ENCODE measurements at regions not wholly inside any gene's neighbourhood (a gene's known extent, or its start where the extent isn't known, plus 50 kb on each side); places are given as distances from the start of the nearest gene placed in this dataset.

DNA sequence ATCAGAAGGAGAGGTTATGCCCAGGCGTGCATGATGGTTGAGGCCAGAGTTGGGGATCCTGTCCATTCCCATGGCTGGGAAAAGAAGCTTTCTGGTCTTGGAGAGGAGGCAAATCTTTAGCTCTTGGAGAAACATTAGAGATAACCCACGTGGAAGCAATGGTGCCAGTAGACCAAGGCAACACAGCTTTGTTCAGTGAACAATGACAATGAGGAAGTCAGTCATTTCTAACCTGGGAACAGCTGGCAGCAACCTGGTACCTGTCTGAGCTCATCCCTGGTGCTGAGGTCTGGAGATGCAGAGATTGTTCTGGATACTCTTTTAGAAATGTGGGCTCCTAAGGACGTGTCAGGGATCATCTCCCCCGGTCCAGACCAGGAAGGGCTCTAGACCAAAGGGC, 76.7 kb upstream of the PAX1 start:
- H3K4me2 ChIP-seq: no peak overlapping the region
- peaks cover 15% of the 10 kb centered on the region for H3K27me3 ChIP-seq
- Mint-ChIP-seq H3K27ac (no peak overlapping the region), H3K27me3 (ENCODE audit: insufficient read depth, low read depth) (no peaks in the 10 kb centered on the region), H3K36me3 (no peaks in the 10 kb centered on the region), H3K9me3 (peaks cover 6% of the 10 kb centered on the region), H3K4me3 (no peak overlapping the region), H3K4me1 (no peaks in the 10 kb centered on the region)
- no peaks in the 10 kb centered on the region for H3K4me1 ChIP-seq
- no peak overlapping the region for H3K9ac ChIP-seq
- no peak overlapping the region for H2AFZ ChIP-seq (replicated peaks)
- no peaks in the 10 kb centered on the region for H3K36me3 ChIP-seq
- no peaks in the 10 kb centered on the region for H3K9me3 ChIP-seq (ENCODE audit: low read depth)
- no peak for DNase-seq (ENCODE audit: low spot score)
- no peaks in the 10 kb centered on the region for H4K20me1 ChIP-seq (ENCODE audit: low read depth)
- H3K79me2 ChIP-seq (ENCODE audit: low read depth): no peaks in the 10 kb centered on the region
- H3K27ac ChIP-seq: no peak overlapping the region
- H3F3A ChIP-seq (ENCODE audit: low read depth): no peaks in the 10 kb centered on the region
- H3K4me3 ChIP-seq: no peak overlapping the region
- TF ChIP-seq EZH2phosphoT487 (IDR thresholded peaks at IDR 0.05): no peak
- TF ChIP-seq, protein P1, sequence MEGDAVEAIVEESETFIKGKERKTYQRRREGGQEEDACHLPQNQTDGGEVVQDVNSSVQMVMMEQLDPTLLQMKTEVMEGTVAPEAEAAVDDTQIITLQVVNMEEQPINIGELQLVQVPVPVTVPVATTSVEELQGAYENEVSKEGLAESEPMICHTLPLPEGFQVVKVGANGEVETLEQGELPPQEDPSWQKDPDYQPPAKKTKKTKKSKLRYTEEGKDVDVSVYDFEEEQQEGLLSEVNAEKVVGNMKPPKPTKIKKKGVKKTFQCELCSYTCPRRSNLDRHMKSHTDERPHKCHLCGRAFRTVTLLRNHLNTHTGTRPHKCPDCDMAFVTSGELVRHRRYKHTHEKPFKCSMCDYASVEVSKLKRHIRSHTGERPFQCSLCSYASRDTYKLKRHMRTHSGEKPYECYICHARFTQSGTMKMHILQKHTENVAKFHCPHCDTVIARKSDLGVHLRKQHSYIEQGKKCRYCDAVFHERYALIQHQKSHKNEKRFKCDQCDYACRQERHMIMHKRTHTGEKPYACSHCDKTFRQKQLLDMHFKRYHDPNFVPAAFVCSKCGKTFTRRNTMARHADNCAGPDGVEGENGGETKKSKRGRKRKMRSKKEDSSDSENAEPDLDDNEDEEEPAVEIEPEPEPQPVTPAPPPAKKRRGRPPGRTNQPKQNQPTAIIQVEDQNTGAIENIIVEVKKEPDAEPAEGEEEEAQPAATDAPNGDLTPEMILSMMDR (IDR thresholded peaks at IDR 0.05): no peak
- TF ChIP-seq EZH2 (IDR thresholded peaks at IDR 0.05): no peak

DNA sequence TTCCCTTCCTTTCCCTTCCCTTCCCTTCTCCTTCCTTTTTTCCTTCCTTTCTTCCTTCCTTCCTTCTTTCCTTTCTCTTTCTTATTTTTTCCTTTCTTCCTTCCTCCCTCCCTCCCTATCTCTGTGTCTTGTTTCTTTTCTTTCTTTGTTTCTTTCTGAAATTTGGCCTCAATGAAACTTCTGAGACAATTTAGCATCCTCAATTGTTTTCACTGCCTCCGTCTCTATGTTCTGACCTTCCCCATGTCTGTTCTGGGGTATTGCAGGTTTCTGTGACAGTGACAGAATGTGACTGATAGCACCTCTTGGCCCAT, 81.7 kb upstream of the PAX1 start:
- Histone ChIP-seq H3K36me3 (no peaks in the 10 kb centered on the region), H3K27ac (no peak overlapping the region), H3K27me3 (peaks cover 62% of the 10 kb centered on the region), H3K4me2 (no peak overlapping the region), H4K20me1 (ENCODE audit: low read depth) (no peaks in the 10 kb centered on the region), H3F3A (ENCODE audit: low read depth) (no peaks in the 10 kb centered on the region), H3K79me2 (ENCODE audit: low read depth) (no peaks in the 10 kb centered on the region), H3K4me1 (no peaks in the 10 kb centered on the region), H3K9ac (no peak overlapping the region), H3K4me3 (no peak overlapping the region), H3K9me3 (ENCODE audit: low read depth) (no peaks in the 10 kb centered on the region), H2AFZ (replicated peaks) (no peak overlapping the region)
- TF ChIP-seq, protein P1 (IDR thresholded peaks at IDR 0.05): no peak
- TF ChIP-seq EZH2 (IDR thresholded peaks at IDR 0.05) (no peak), EZH2phosphoT487 (IDR thresholded peaks at IDR 0.05) (no peak)
- DNase-seq (ENCODE audit: low spot score): no peak
- Mint-ChIP-seq H3K27me3 (ENCODE audit: insufficient read depth, low read depth) (peaks cover 10% of the 10 kb centered on the region), H3K4me1 (no peaks in the 10 kb centered on the region), H3K27ac (no peak overlapping the region), H3K36me3 (no peaks in the 10 kb centered on the region), H3K4me3 (no peak overlapping the region), H3K9me3 (peaks cover 7% of the 10 kb centered on the region)

DNA sequence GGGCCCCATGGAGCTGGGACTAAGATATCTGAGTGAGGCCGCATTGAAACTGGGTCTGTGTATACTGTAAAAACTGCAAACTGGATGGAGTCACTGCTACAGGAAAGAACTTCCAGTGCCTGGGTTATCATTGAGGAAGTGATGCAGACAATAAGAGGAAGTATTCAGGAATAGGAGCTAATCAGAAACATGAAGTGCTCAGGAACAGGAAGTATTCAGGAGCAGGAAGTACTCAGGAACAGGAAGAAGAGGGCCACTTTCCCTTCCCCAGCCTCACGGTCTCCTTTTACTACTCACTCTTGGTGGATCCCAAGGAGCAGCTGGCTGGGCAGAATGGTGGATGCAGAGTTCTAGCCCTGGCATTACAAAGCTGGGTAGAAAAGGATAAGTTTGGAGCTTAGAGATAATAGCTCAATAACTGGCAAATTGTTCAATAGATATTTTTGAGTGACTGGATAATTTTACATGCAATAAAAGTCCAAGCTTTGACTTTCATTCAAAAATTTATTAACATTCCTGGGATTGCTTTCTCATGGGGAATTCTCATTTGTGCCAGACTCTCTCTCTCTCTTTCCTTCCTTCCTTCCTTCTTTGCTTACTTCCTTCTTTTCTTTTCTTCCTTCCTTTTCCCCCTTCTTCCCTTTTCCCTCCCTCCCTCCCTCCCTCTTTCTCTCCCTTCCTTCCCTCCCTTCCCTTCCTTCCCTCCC, 82.2 kb upstream of the PAX1 start:
- Histone ChIP-seq H3K27ac (no peak overlapping the region), H3K9ac (no peak overlapping the region), H3K4me2 (no peak overlapping the region), H3K27me3 (peaks cover 63% of the 10 kb centered on the region), H4K20me1 (ENCODE audit: low read depth) (no peaks in the 10 kb centered on the region), H3K9me3 (ENCODE audit: low read depth) (no peaks in the 10 kb centered on the region), H3K79me2 (ENCODE audit: low read depth) (no peaks in the 10 kb centered on the region), H3K36me3 (no peaks in the 10 kb centered on the region), H3K4me3 (no peak overlapping the region), H3K4me1 (no peaks in the 10 kb centered on the region), H2AFZ (replicated peaks) (no peak overlapping the region), H3F3A (ENCODE audit: low read depth) (no peaks in the 10 kb centered on the region)
- H3K36me3 Mint-ChIP-seq: no peaks in the 10 kb centered on the region
- H3K4me1 Mint-ChIP-seq: no peaks in the 10 kb centered on the region
- TF ChIP-seq EZH2 (IDR thresholded peaks at IDR 0.05): no peak
- TF ChIP-seq EZH2phosphoT487 (IDR thresholded peaks at IDR 0.05): no peak
- TF ChIP-seq, protein P1 (IDR thresholded peaks at IDR 0.05): no peak
- H3K4me3 Mint-ChIP-seq: no peak overlapping the region
- peaks cover 7% of the 10 kb centered on the region for H3K9me3 Mint-ChIP-seq
- DNase-seq (ENCODE audit: low spot score): no peak
- H3K27me3 Mint-ChIP-seq (ENCODE audit: insufficient read depth, low read depth): peaks cover 10% of the 10 kb centered on the region
- no peak overlapping the region for H3K27ac Mint-ChIP-seq
